ENCODE measurements at regions not wholly inside any gene's neighbourhood (a gene's known extent, or its start where the extent isn't known, plus 50 kb on each side); places are given as distances from the start of the nearest gene placed in this dataset.
A peak's percentile ranks its signal among the peaks of the same experiment; 100 is the strongest.

DNA sequence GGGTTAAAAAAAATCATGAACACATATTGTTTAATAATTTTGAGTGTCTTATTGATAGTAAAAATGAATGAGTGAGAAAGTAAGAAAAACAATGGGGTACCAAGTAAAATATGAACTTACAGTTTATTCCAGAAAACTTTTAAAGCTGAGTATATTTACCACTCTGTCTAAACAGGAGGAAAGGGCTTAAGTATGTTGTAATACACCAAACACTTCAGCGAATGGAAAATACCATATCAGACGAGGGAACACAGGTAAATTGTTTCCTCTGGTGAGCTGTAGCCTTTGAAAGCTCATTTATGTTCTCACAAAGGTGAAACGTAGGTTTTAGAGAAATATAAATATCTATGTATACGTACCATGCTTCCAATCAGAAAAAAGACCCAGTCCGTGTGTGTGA lies 1209.6 kb upstream of the ZEB2 start:
- no peak for DNase-seq

DNA sequence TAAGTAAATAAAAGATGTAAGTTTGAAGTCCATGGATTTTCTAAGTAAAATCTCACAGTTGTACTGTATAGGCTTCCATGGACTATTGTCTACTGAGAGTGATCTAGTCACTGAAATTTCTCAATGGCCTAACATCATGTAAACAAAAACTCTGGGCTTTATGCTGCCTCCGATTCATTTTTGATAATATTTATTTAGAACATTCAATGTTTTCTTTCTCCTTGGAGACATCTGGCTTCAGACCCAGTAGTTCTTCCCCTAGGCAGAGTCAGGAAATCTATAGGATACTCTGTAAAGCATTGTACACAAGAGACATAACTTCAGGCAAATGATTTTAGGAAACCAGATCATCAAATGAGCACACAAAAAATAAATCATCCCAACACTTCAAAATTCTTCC lies 1208.6 kb upstream of the ZEB2 start:
- DNase-seq: no peak

GRCh38 chr2:145725876-145726275 lies 1206.0 kb upstream of the ZEB2 start:
- DNase-seq: no peak

- peak; percentile 11 for DNase-seq
These were observed 1204.5 kb upstream of the ZEB2 start for GRCh38 chr2:145724311-145724898.

DNA sequence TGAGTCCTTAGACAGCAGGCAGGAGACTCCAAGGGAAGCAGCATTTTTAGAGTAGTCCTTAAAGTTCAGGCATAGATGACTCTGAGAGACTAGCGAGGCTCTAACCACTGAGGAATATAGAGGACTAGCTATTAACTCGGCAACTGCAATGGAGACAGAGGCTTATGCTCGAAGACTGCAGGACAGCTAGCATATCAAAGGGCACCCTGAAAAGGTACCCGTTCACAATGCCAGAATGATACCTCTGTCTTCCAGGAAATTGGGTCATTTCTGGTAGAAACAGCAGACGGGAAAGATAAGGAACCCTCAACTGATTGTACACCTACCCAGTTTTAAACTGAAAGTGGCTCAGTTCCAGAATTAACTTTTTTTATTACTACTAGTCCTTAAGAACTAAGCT lies 1204.0 kb upstream of the ZEB2 start:
- DNase-seq: no peak

DNA sequence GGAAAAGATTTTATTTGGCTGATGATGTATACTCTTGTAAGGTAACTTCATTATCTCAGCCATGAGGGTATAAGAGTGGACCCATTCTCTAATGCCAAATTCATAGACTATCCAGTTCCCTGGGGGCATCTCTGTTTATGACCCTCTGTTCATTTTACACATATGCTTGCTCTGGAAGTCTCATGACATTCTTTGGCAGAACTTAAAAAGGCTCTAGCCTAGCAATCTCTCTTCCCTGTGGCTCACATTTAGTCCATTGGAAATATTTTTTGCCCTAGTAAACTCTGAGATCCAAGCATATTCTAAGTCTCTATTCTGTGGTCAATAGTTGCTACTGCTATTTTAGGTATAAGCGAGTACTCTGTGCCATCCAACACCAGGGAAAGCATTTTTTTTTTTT lies 1201.8 kb upstream of the ZEB2 start:
- no peak for DNase-seq

- DNase-seq: peak; percentile 19
These were observed 1195.7 kb upstream of the ZEB2 start for GRCh38 chr2:145715601-145716000.

GRCh38 chr2:145710303-145710702 lies 1190.4 kb upstream of the ZEB2 start:
- no peak for DNase-seq

GRCh38 chr2:145702305-145702704 lies 1182.4 kb upstream of the ZEB2 start:
- DNase-seq: no peak

DNA sequence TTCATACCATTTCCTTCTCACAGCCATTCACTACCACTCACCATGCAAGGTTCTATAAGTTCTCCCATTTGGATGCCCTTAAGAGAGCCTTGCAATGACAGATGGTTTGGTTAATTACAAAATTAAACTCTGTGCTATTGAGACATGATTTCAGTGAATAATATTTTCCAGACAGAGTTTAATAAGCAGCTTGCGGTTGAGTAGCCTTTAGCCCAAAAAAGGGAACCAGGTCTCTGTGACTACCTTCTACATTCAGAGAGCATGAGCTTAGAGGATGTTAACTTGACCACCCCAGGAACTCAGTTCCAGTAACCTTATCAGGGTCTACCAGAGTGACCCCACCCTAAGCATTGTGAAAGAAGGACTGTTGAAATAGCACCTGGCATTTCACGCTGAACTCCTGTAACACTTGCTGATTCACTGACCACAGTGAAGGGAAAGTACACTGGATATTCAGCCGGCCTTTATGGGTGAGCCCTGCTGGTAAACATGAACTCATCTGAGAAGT lies 1173.1 kb upstream of the ZEB2 start:
- DNase-seq: peak; percentile 23

- no peak for DNase-seq
These were observed 1171.7 kb upstream of the ZEB2 start for GRCh38 chr2:145691659-145692058.

GRCh38 chr2:145690183-145690778 lies 1170.4 kb upstream of the ZEB2 start:
- DNase-seq: no peak

DNA sequence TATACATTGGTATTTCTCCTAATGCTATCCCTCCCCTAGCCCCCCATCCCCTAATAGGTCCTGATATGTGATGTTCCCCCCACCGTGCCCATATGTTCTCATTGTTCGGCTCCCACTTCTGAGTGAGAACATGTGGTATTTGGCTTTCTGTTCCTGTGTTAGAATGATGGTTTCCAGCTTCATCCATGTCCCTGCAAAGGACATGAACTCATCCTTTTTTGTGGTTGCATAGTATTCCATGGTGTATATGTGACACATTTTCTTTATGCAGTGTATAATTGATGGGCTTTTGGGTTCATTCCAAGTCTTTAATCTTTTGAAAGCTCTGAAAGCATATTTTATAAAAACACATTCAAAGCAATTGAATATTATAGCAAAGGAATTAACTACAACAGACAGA lies 1169.4 kb upstream of the ZEB2 start:
- no peak for DNase-seq

GRCh38 chr2:145688156-145688555 lies 1168.2 kb upstream of the ZEB2 start:
- DNase-seq: no peak

DNA sequence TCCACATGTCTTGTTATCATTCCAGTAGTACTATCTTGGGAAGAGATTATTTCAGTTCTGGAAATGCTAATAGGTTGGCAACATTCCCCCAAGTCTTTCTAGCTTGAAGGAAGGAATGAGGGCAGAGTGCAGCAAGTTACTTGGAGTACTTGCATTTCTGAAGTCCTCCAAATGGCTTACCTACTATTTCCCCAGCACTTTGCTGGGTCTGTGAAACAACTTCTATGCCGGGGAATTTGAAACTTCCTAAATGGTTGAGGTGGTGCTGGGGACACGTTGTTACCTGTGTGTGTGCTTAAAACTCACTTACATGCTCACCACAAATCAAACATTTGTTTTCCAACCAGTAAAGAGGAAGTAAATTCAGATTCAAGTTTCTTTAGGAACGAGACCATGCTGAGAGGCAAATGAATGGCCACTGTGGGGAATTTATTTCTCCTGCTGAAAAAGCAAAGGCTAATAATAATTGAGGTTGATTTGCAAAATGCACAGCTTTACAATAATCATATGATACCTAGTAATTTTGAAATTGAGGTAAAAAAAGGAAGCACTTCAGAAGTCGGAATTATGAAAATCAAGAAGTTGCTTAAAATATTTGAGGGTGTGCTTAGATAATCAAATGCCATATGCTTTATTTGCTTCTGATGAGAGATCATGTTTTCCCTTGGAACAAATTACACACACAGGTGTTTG lies 1167.7 kb upstream of the ZEB2 start:
- no peak for DNase-seq

DNA sequence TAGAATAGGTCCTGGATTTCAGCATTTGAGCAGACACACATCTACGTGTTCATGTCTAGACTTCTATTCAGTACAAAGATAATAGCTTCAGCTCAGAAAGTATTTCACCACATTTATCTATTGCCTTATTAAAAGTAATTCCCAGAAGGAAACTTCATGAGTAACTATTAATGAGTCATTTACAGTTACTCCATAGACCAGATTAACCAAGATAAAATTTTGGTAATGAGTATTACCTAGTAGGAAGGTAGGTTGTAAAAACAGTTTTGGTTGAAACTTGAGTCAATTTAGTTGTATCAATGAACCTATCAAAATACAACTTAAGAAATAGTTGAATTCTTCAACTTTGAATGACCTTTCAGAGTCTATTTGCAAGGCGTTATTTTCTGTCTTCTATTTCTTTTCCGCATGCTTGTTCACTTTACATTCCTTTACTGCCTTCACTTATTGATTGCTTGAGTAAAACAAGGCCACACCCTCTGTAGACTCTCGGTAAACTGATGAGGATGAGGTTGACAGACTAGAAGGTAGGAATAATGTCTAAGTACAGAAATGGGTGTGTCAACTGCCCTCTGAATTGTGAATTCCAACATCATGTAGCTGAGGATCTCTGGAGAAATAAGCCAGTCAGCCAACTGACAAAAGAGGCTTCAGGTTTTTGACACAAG lies 1165.6 kb upstream of the ZEB2 start:
- peak; percentile 3 for DNase-seq

- DNase-seq: peak; percentile 8
These were observed 1162.7 kb upstream of the ZEB2 start for GRCh38 chr2:145682546-145683157.

- DNase-seq: no peak
These were observed 1160.4 kb upstream of the ZEB2 start for GRCh38 chr2:145680276-145680675.

GRCh38 chr2:145677371-145677770 lies 1157.5 kb upstream of the ZEB2 start:
- DNase-seq: no peak

GRCh38 chr2:145674705-145675104 lies 1154.8 kb upstream of the ZEB2 start:
- no peak for DNase-seq

- no peak for DNase-seq
These were observed 1149.4 kb upstream of the ZEB2 start for GRCh38 chr2:145669301-145669700.

DNA sequence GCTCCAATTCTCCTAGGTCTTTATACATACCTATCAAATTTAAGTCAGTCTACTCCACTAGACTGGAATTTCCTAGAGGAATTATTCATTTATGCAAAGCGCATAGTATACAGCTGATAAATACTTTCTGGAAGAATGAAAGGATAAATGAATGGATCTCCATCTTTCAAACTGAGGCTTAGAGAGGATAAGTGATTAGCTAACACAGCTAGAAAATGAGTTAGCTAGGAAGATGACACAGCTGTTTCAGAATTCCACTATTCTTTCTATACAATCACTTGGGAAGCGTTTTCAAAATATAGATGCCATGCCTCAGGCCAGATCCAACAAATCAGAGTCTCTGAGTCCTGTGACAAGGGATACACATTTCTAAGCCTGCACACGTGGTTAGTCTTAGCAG lies 1146.6 kb upstream of the ZEB2 start:
- DNase-seq: no peak

DNA sequence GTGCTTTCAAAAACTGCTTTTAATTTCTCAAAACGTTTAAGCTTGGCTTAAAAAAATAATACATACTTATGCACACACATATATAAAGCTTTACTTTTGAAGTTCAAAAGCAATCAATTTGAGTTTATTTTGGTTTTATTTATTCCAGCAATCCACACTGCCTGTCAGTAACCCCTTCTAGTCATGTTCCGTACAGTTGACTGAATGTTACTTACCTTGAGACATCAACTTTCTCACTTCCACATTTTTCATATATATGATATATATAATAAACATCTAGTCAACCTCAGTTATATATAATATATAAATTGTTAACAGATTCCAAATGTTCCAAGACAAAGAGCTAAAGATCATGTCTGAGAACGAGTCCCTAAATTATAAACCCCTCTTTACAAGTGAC lies 1137.3 kb upstream of the ZEB2 start:
- DNase-seq: no peak
